ENCODE measurements at regions not wholly inside any gene's neighbourhood (a gene's known extent, or its start where the extent isn't known, plus 50 kb on each side); places are given as distances from the start of the nearest gene placed in this dataset.
"Not testable (repeated sequence)": the region's sequence is repeated elsewhere in the genome, so short reads cannot be mapped to it uniquely, and the experiment has no call there.

- Histone ChIP-seq H3K4me1 (peaks cover 6% of the 10 kb centered on the region), H3K9me3 (no peaks in the 10 kb centered on the region), H3K36me3 (replicated peaks in 1 of 2; ENCODE audit: insufficient read depth in 1 of 2, low read depth in 2 of 2) (no peaks in the 10 kb centered on the region), H3K4me3 (no peak overlapping the region), H3K27ac (no peak overlapping the region), H3K27me3 (no peaks in the 10 kb centered on the region)
- intact Hi-C loops (cut with DNase I) = no loop called here
- no peak for ATAC-seq
- no peak for DNase-seq
- TF ChIP-seq CTCF (IDR thresholded peaks at IDR 0.05) = no peak
- no peak for TF ChIP-seq POLR2A (IDR thresholded peaks at IDR 0.05)
Measured at GRCh38 chr18:30149585-30149984, 893.0 kb downstream of the DSC3 start.

- intact Hi-C loops (cut with DNase I) = no loop called here
- TF ChIP-seq CTCF (IDR thresholded peaks at IDR 0.05) = no peak
- TF ChIP-seq POLR2A (IDR thresholded peaks at IDR 0.05) = no peak
- no peaks in the 10 kb centered on the region for H3K27me3 ChIP-seq
Measured at GRCh38 chr18:30142870-30143269, 899.7 kb downstream of the DSC3 start.

GRCh38 chr18:30142248-30142647 lies 900.3 kb downstream of the DSC3 start:
- WGBS, 2 donors = 43 to 54% methylated on average over 4 of the region's 4 CpGs
- no peak overlapping the region for H3K27ac ChIP-seq
- no peaks in the 10 kb centered on the region for H3K9me3 ChIP-seq
- no peak for ATAC-seq
- intact Hi-C loops (cut with DNase I) = no loop called here
- no peak for DNase-seq
- TF ChIP-seq POLR2A (IDR thresholded peaks at IDR 0.05) = no peak
- TF ChIP-seq CTCF (IDR thresholded peaks at IDR 0.05) = no peak
- H3K36me3 ChIP-seq (replicated peaks in 1 of 2; ENCODE audit: insufficient read depth in 1 of 2, low read depth in 2 of 2) = no peaks in the 10 kb centered on the region
- no peaks in the 10 kb centered on the region for H3K27me3 ChIP-seq
- no peaks in the 10 kb centered on the region for H3K4me1 ChIP-seq
- H3K4me3 ChIP-seq = no peak overlapping the region

More at GRCh38 chr18:30142870-30143269, 899.7 kb downstream of the DSC3 start:
- 84 to 87% methylated on average over 5 of the region's 5 CpGs for WGBS, 2 donors
- no peak overlapping the region for H3K27ac ChIP-seq
- no peaks in the 10 kb centered on the region for H3K9me3 ChIP-seq
- no peak for DNase-seq
- H3K36me3 ChIP-seq (replicated peaks in 1 of 2; ENCODE audit: insufficient read depth in 1 of 2, low read depth in 2 of 2) = no peaks in the 10 kb centered on the region
- H3K4me3 ChIP-seq = no peak overlapping the region
- peaks cover 2% of the 10 kb centered on the region for H3K4me1 ChIP-seq
- ATAC-seq = no peak

- ATAC-seq; H3K36me3 ChIP-seq (replicated peaks in 1 of 2; ENCODE audit: insufficient read depth in 1 of 2, low read depth in 2 of 2); H3K9me3 ChIP-seq; intact Hi-C loops (cut with DNase I); DNase-seq; H3K27ac ChIP-seq; H3K4me3 ChIP-seq; H3K4me1 ChIP-seq; H3K27me3 ChIP-seq: not testable (repeated sequence)
- WGBS, 2 donors = 76 to 93% methylated on average over 5 of the region's 5 CpGs
Measured at GRCh38 chr18:30141506-30141905, 901.0 kb downstream of the DSC3 start.

- no peaks in the 10 kb centered on the region for H3K27me3 ChIP-seq
Measured at GRCh38 chr18:30139631-30140287, 902.8 kb downstream of the DSC3 start.

More at GRCh38 chr18:30139631-30140287, 902.8 kb downstream of the DSC3 start:
- DNase-seq = no peak
- intact Hi-C loops (cut with DNase I) = no loop called here
- no peaks in the 10 kb centered on the region for H3K4me1 ChIP-seq
- no peak overlapping the region for H3K4me3 ChIP-seq
- ATAC-seq = no peak
- WGBS, 2 donors = 77 to 83% methylated on average over 5 of the region's 5 CpGs
- no peaks in the 10 kb centered on the region for H3K9me3 ChIP-seq
- no peak overlapping the region for H3K27ac ChIP-seq
- no peaks in the 10 kb centered on the region for H3K36me3 ChIP-seq (replicated peaks in 1 of 2; ENCODE audit: insufficient read depth in 1 of 2, low read depth in 2 of 2)
- TF ChIP-seq CTCF (IDR thresholded peaks at IDR 0.05) (no peak), POLR2A (IDR thresholded peaks at IDR 0.05) (no peak)

All from body of pancreas (tissue), 4 donors.